ENCODE measurements at regions not wholly inside any gene's neighbourhood (a gene's known extent, or its start where the extent isn't known, plus 50 kb on each side); places are given as distances from the start of the nearest gene placed in this dataset.

- TF ChIP-seq ZNF324 (tag by site-specific recombination; IDR thresholded peaks at IDR 0.05) (no peak), ZNF660 (tag by site-specific recombination; IDR thresholded peaks at IDR 0.05) (no peak), ZNF37A (tag by site-specific recombination; IDR thresholded peaks at IDR 0.05) (no peak), ZNF670 (tag by site-specific recombination; IDR thresholded peaks at IDR 0.05; ENCODE audit: low read depth) (no peak), GLIS1 (tag by site-specific recombination; IDR thresholded peaks at IDR 0.05) (no peak), ZNF544 (tag by site-specific recombination; IDR thresholded peaks at IDR 0.05) (no peak), ZBTB6 (tag by site-specific recombination; IDR thresholded peaks at IDR 0.05) (no peak)
- H3K9me3 ChIP-seq (ENCODE audit: control insufficient read depth, insufficient read depth, low read depth, low read length), result no peaks in the 10 kb centered on the region
- H3K27ac ChIP-seq (ENCODE audit: extremely low read depth, low read depth, low read length), result no peak overlapping the region
- POLR2A ChIA-PET, result no interaction called here
- no peaks in the 10 kb centered on the region for H3K4me1 ChIP-seq (ENCODE audit: control insufficient read depth, insufficient read depth, low read length)
- no peaks in the 10 kb centered on the region for H3K36me3 ChIP-seq (ENCODE audit: control insufficient read depth in 2 of 2, insufficient read depth in 1 of 2, low read length in 2 of 2)
- H3K4me3 ChIP-seq (ENCODE audit: low read depth, low read length), result no peak overlapping the region
- CTCF ChIA-PET, result no interaction called here
Observed at GRCh38 chr4:165613581-165613980, 234.8 kb downstream of the CPE start.

DNA sequence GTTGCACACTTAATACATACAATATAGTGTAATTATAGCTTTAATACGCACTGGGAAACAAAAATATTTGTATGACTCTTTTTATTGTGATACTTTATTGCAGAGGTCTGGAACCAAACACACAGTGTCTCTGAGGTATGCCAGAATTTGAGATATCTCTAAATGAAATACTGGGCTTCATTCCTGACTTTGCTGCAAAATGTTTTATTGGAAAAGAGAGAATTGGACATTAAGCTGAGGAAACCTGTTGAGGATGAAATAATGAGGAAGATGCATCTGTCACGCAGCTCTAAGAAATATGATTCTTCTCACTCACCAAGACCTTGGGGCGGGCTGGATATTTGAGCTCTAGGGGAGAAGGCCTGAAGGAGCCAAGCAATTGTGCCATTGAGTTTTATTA lies 242.1 kb downstream of the CPE start:
- TF ChIP-seq ZNF626 (tag by site-specific recombination; IDR thresholded peaks at IDR 0.05) (no peak), GLIS1 (tag by site-specific recombination; IDR thresholded peaks at IDR 0.05) (no peak), ZNF10 (tag by site-specific recombination; IDR thresholded peaks at IDR 0.05) (no peak), ZBTB48 (tag by site-specific recombination; IDR thresholded peaks at IDR 0.05) (no peak), SETDB1 (IDR thresholded peaks at IDR 0.05; ENCODE audit: insufficient read length, low read length) (no peak), ZNF404 (tag by site-specific recombination; IDR thresholded peaks at IDR 0.05) (no peak)
- H3K27ac ChIP-seq (ENCODE audit: extremely low read depth, low read depth, low read length), result no peak overlapping the region
- H3K4me3 ChIP-seq (ENCODE audit: low read depth, low read length), result no peak overlapping the region
- no peaks in the 10 kb centered on the region for H3K9me3 ChIP-seq (ENCODE audit: control insufficient read depth, insufficient read depth, low read depth, low read length)
- ChIA-PET POLR2A (no interaction called here), CTCF (interaction anchor here (0.6 kb wide), 1 partner anchor 438 kb away, joined by 3 read pairs; no protein-coding TSS in a partner anchor)
- H3K4me1 ChIP-seq (ENCODE audit: control insufficient read depth, insufficient read depth, low read length), result no peaks in the 10 kb centered on the region
- H3K36me3 ChIP-seq (ENCODE audit: control insufficient read depth in 2 of 2, insufficient read depth in 1 of 2, low read length in 2 of 2), result no peaks in the 10 kb centered on the region

DNA sequence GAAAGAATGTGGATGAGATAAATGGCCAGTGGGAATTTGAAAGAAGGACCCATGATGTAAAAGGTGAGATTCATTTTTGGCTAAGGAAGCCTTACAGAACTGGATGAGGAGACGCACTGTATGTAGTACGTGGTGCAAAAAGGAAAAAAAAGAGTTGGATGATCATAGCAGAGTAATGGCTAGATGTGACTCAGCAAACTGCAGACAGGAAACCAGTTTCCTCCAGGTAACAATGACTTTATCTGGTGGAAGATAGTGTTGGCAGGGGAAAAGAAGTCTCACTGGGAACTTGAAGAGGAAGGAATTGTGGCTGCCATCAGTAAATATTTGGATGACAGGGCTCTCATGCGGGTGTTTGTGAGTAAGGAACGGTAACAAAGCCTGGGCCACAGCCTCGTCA lies 243.2 kb downstream of the CPE start:
- no peak overlapping the region for H3K4me3 ChIP-seq (ENCODE audit: low read depth, low read length)
- no peaks in the 10 kb centered on the region for H3K4me1 ChIP-seq (ENCODE audit: control insufficient read depth, insufficient read depth, low read length)
- no peak overlapping the region for H3K27ac ChIP-seq (ENCODE audit: extremely low read depth, low read depth, low read length)
- no peaks in the 10 kb centered on the region for H3K9me3 ChIP-seq (ENCODE audit: control insufficient read depth, insufficient read depth, low read depth, low read length)
- CTCF ChIA-PET, result no interaction called here
- no peak for TF ChIP-seq TSHZ1 (tag by site-specific recombination; IDR thresholded peaks at IDR 0.05; ENCODE audit: borderline replicate concordance)
- no peak for TF ChIP-seq ZNF610 (tag by site-specific recombination; IDR thresholded peaks at IDR 0.05; ENCODE audit: borderline replicate concordance)
- TF ChIP-seq ZNF704 (tag by site-specific recombination; IDR thresholded peaks at IDR 0.05), result no peak
- TF ChIP-seq, protein P1, sequence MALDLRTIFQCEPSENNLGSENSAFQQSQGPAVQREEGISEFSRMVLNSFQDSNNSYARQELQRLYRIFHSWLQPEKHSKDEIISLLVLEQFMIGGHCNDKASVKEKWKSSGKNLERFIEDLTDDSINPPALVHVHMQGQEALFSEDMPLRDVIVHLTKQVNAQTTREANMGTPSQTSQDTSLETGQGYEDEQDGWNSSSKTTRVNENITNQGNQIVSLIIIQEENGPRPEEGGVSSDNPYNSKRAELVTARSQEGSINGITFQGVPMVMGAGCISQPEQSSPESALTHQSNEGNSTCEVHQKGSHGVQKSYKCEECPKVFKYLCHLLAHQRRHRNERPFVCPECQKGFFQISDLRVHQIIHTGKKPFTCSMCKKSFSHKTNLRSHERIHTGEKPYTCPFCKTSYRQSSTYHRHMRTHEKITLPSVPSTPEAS (tag by site-specific recombination; IDR thresholded peaks at IDR 0.05), result no peak
- TF ChIP-seq ZNF157 (tag by site-specific recombination; IDR thresholded peaks at IDR 0.05), result no peak
- TF ChIP-seq ZNF558 (tag by site-specific recombination; IDR thresholded peaks at IDR 0.05), result no peak
- POLR2A ChIA-PET, result no interaction called here
- H3K36me3 ChIP-seq (ENCODE audit: control insufficient read depth in 2 of 2, insufficient read depth in 1 of 2, low read length in 2 of 2), result no peaks in the 10 kb centered on the region
